ENCODE measurements at regions not wholly inside any gene's neighbourhood (a gene's known extent, or its start where the extent isn't known, plus 50 kb on each side); places are given as distances from the start of the nearest gene placed in this dataset.

DNA sequence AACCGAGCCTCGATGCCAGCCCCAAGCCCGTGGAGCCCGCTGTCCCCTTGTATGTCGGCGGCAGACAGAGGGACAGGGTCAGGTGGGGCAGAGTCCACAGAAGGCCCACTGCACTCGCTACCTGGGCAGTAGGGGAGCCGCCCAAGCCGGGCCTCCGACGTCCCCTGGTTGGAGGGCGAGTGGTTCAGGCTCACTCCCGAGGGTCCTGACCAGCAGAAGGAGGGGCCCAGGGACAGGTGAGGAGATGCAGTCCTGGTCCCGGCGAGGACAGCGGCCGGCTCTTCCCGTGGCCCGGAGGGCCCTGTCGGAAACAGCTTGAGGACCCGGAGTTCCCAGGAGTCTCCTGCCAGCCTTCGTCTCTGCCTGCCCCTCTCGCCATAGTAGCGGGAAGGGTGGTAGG lies 216.7 kb upstream of the SFSWAP start:
- no peak overlapping the region for H3K4me3 Mint-ChIP-seq (ENCODE audit: unreplicated experiment)
- H3K9me3 Mint-ChIP-seq (ENCODE audit: unreplicated experiment): no peaks in the 10 kb centered on the region
- H3K27ac Mint-ChIP-seq (ENCODE audit: unreplicated experiment): no peak overlapping the region
- no peaks in the 10 kb centered on the region for H3K27me3 Mint-ChIP-seq (ENCODE audit: unreplicated experiment)
- TF ChIP-seq, protein P1, sequence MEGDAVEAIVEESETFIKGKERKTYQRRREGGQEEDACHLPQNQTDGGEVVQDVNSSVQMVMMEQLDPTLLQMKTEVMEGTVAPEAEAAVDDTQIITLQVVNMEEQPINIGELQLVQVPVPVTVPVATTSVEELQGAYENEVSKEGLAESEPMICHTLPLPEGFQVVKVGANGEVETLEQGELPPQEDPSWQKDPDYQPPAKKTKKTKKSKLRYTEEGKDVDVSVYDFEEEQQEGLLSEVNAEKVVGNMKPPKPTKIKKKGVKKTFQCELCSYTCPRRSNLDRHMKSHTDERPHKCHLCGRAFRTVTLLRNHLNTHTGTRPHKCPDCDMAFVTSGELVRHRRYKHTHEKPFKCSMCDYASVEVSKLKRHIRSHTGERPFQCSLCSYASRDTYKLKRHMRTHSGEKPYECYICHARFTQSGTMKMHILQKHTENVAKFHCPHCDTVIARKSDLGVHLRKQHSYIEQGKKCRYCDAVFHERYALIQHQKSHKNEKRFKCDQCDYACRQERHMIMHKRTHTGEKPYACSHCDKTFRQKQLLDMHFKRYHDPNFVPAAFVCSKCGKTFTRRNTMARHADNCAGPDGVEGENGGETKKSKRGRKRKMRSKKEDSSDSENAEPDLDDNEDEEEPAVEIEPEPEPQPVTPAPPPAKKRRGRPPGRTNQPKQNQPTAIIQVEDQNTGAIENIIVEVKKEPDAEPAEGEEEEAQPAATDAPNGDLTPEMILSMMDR (IDR thresholded peaks at IDR 0.05; ENCODE audit: unreplicated experiment): no peak
- H3K36me3 Mint-ChIP-seq (ENCODE audit: low read depth, unreplicated experiment): no peaks in the 10 kb centered on the region
- no peak for DNase-seq (ENCODE audit: low spot score)
- H3K4me1 Mint-ChIP-seq (ENCODE audit: unreplicated experiment): no peaks in the 10 kb centered on the region

DNA sequence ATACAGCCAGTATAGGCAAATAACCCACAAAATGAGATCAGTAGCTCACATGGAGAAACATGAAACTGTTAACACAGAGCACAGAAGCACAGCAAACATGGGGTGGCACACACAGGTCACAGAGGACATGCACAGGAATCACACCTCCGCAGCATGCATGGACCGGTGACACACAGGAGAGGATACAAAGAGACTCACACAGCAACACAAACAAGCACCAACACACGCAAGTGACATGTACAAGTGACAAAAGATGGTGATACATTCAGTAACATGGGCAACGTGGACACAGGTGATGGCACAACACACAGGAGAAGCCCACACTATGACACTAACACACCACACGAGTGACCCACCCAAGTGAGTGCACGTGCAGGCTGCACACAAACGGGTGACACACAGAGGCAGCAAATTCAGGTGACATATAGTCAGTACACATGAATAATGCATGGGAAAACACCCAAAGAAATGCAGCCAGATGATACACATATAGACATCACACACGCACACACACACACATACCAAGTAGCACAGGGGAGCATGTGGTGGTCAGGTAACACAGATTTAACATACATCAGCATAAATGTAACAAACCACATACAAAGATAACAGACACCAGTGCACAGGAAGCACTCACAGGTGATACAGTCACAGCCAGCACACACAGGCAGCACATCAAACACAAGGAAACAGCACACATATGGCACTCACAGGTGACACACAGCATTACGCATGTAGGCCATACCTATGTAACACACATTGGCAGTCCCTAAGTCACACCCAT lies 216.0 kb upstream of the SFSWAP start:
- DNase-seq (ENCODE audit: low spot score): no peak
- no peak overlapping the region for H3K4me3 Mint-ChIP-seq (ENCODE audit: unreplicated experiment)
- H3K27ac Mint-ChIP-seq (ENCODE audit: unreplicated experiment): no peak overlapping the region
- H3K36me3 Mint-ChIP-seq (ENCODE audit: low read depth, unreplicated experiment): no peaks in the 10 kb centered on the region
- H3K4me1 Mint-ChIP-seq (ENCODE audit: unreplicated experiment): no peaks in the 10 kb centered on the region
- no peaks in the 10 kb centered on the region for H3K27me3 Mint-ChIP-seq (ENCODE audit: unreplicated experiment)
- TF ChIP-seq, protein P1 (IDR thresholded peaks at IDR 0.05; ENCODE audit: unreplicated experiment): no peak
- no peaks in the 10 kb centered on the region for H3K9me3 Mint-ChIP-seq (ENCODE audit: unreplicated experiment)

DNA sequence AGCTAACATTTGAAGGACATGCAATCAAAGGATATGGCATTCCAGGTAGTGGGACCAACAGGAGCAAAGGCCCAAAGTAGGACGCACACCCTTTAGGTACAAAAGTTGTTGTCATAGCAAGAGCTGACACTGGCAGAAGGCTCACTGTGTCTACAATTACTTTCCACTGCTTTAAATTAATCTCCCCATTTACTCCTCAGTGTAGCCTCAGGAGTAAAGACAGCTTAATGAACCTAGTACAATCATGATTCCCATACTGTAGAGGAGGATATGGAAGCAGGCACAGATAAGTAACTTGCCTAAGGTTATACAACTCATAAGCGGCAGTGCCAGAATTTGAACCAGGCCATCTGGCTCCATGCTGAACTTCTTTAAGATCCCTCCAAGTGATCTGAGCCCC lies 212.9 kb upstream of the SFSWAP start:
- no peak overlapping the region for H3K27ac Mint-ChIP-seq (ENCODE audit: unreplicated experiment)
- H3K4me1 Mint-ChIP-seq (ENCODE audit: unreplicated experiment): no peaks in the 10 kb centered on the region
- H3K4me3 Mint-ChIP-seq (ENCODE audit: unreplicated experiment): no peak overlapping the region
- H3K9me3 Mint-ChIP-seq (ENCODE audit: unreplicated experiment): no peaks in the 10 kb centered on the region
- no peaks in the 10 kb centered on the region for H3K27me3 Mint-ChIP-seq (ENCODE audit: unreplicated experiment)
- DNase-seq (ENCODE audit: low spot score): no peak
- TF ChIP-seq, protein P1 (IDR thresholded peaks at IDR 0.05; ENCODE audit: unreplicated experiment): no peak
- H3K36me3 Mint-ChIP-seq (ENCODE audit: low read depth, unreplicated experiment): no peaks in the 10 kb centered on the region

DNA sequence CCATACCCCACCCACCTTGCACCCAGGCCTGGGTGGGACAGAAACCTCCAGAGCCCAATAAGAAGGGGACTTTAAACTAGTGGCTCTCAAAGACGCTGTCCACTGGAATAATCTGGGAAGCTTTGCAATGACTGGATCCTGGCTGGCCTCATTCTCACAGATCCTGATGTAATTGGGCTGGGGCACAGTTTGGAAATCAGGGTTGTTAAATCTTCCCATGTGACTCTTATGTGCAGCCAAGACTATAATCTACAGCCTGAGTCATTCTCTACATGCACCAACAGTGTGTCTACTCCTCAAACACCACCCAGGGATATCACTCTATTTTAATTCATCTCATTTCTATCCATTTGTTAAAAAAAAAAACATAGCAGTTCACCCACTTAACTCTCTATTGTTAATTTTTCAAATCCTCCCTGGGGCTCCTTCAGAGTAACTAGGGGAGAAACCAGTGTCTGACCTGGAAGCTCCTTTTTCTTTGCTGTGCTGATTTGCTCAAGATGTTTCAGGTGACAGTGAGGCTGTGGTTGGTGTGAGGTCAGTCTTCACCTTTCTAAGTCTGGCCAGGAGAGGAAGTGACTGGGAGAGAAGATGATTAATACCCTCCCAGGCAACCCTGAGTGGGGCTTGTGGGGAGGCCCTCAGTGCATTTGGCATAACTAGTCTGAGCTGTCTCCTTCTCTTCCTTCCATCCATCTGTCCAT lies 211.6 kb upstream of the SFSWAP start:
- TF ChIP-seq, protein P1 (IDR thresholded peaks at IDR 0.05; ENCODE audit: unreplicated experiment): no peak
- no peak overlapping the region for H3K4me3 Mint-ChIP-seq (ENCODE audit: unreplicated experiment)
- H3K27ac Mint-ChIP-seq (ENCODE audit: unreplicated experiment): no peak overlapping the region
- no peaks in the 10 kb centered on the region for H3K4me1 Mint-ChIP-seq (ENCODE audit: unreplicated experiment)
- no peaks in the 10 kb centered on the region for H3K36me3 Mint-ChIP-seq (ENCODE audit: low read depth, unreplicated experiment)
- H3K9me3 Mint-ChIP-seq (ENCODE audit: unreplicated experiment): no peaks in the 10 kb centered on the region
- no peak for DNase-seq (ENCODE audit: low spot score)
- H3K27me3 Mint-ChIP-seq (ENCODE audit: unreplicated experiment): no peaks in the 10 kb centered on the region

DNA sequence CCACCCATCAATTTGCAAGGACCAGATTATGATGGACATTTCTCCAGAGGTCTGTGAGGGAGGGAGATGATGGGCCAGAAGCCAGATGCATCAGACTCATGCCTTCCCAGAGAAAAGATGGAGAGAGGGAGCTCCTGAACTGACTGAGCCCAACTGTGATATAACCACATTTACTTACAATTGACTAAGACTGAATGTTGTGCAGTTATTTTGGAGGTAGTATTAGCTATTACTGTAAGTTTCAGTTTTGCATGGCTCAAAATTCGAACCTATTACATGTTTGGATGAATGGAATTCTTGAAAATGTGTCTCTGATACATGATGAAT lies 211.1 kb upstream of the SFSWAP start:
- H3K9me3 Mint-ChIP-seq (ENCODE audit: unreplicated experiment): no peaks in the 10 kb centered on the region
- no peak overlapping the region for H3K4me3 Mint-ChIP-seq (ENCODE audit: unreplicated experiment)
- no peaks in the 10 kb centered on the region for H3K27me3 Mint-ChIP-seq (ENCODE audit: unreplicated experiment)
- H3K4me1 Mint-ChIP-seq (ENCODE audit: unreplicated experiment): no peaks in the 10 kb centered on the region
- TF ChIP-seq, protein P1 (IDR thresholded peaks at IDR 0.05; ENCODE audit: unreplicated experiment): no peak
- no peaks in the 10 kb centered on the region for H3K36me3 Mint-ChIP-seq (ENCODE audit: low read depth, unreplicated experiment)
- DNase-seq (ENCODE audit: low spot score): no peak
- no peak overlapping the region for H3K27ac Mint-ChIP-seq (ENCODE audit: unreplicated experiment)
